HCT116 (cell line): ENCODE measurements at regions not wholly inside any gene's neighbourhood (a gene's known extent, or its start where the extent isn't known, plus 50 kb on each side); places are given as distances from the start of the nearest gene placed in this dataset.

Experiments used
- ATAC-seq: fragments of 200-7000 bp; cut with Tn5 transposase; 2 replicates; pipeline ENCODE4 v1.9.1; 2020; ENCODE audit warnings: mild to moderate bottlenecking, moderate library complexity
- BruUV-seq: library from RNA; stranded (reverse); fragments of 400-500 nt; replicated peaks from 2 replicates; lab custom pipeline; 2021; lab: Mats Ljungman, UMichigan
- CTCF ChIA-PET: fragments of 300-600 bp; sonication (Branson Sonifier 250); formaldehyde crosslinking; loops from one replicate; lab custom pipeline; 2021; ENCODE audit warnings: antibody characterized with exemption; lab: Charles Lee
- POLR2A ChIA-PET: fragments of 300-600, 350-600 bp; sonication (Branson Sonifier 250); formaldehyde crosslinking; loops from one replicate; lab custom pipeline; 2021; ENCODE audit warnings: antibody characterized with exemption; lab: Charles Lee
- RAD21 ChIA-PET, 2 experiments: fragments of 300-600 bp; sonication (Branson Sonifier 250); formaldehyde crosslinking; loops; one replicate each; lab custom pipeline; 2023; ENCODE audit warnings: low total read pairs in 2 of 2; ENCODE audit not compliant: uncharacterized antibody in 2 of 2, unreplicated experiment in 2 of 2, low non-redundant PET in 1 of 2; lab: Charles Lee
- DNase-seq: peaks from one replicate; pipeline ENCODE4 v3.0.0-alpha.2; 2010; ENCODE audit warnings: low read depth, low spot score
- H2AFZ ChIP-seq: fragments of 200-600 bp; shearing (Covaris generic), sonication (generic); 2 replicates; pipeline ENCODE4 v1.6.1; 2017; ENCODE audit warnings: low read depth, mixed run types, mixed read lengths, antibody characterized with exemption, low read length; ENCODE audit not compliant: poor library complexity, severe bottlenecking
- H3K27ac ChIP-seq: 2 replicates; pipeline ENCODE4 v1.5.1; 2012; ENCODE audit warnings: low read depth, low read length
- H3K27me3 ChIP-seq: fragments of 200-600 bp; sonication (generic); 2 replicates; pipeline ENCODE4 v1.6.1; 2016; ENCODE audit warnings: mixed run types, low read length, mixed read lengths; ENCODE audit not compliant: insufficient read depth
- H3K36me3 ChIP-seq, 2 experiments: fragments of 200-500 bp in 1 of 2; fragments of 200-600 bp in 1 of 2; sonication (Bioruptor generic) in 1 of 2; sonication (generic) in 1 of 2; 2 replicates each; pipeline versions ENCODE4 v1.5.1 to v1.6.1; 2014 to 2016; ENCODE audit warnings: low read length in 2 of 2, inconsistent platforms in 1 of 2, mixed read lengths in 1 of 2, mixed run types in 1 of 2; ENCODE audit not compliant: insufficient read depth in 2 of 2, control insufficient read depth in 1 of 2
- H3K4me1 ChIP-seq, 2 experiments: fragments of 200-600 bp in 1 of 2; sonication (generic) in 1 of 2; 2 replicates each; pipeline versions ENCODE4 v1.5.1 to v1.6.1; 2012 to 2017; ENCODE audit warnings: low read length in 2 of 2, inconsistent platforms in 1 of 2, mild to moderate bottlenecking in 1 of 2, mixed read lengths in 1 of 2, mixed run types in 1 of 2, moderate library complexity in 1 of 2; ENCODE audit not compliant: insufficient read depth in 2 of 2, control insufficient read depth in 1 of 2
- H3K4me2 ChIP-seq: fragments of 200-600 bp; sonication (generic); 2 replicates; pipeline ENCODE4 v1.6.1; 2017; ENCODE audit warnings: mixed run types, low read length, mixed read lengths
- H3K4me3 ChIP-seq, 2 experiments: fragments of 200-600 bp in 1 of 2; sonication (generic) in 1 of 2; replicated peaks in 1 of 2; 2 replicates each; pipeline ENCODE4 v1.5.1; 2011 to 2016; ENCODE audit warnings: low read length in 2 of 2, control low read depth in 1 of 2, low read depth in 1 of 2, mild to moderate bottlenecking in 1 of 2, mixed read lengths in 1 of 2, mixed run types in 1 of 2
- H3K79me2 ChIP-seq: fragments of 200-600 bp; sonication (generic); 2 replicates; pipeline ENCODE4 v1.6.1; 2017; ENCODE audit warnings: mild to moderate bottlenecking, mixed run types, low read length, moderate library complexity, mixed read lengths; ENCODE audit not compliant: insufficient read depth
- H3K9ac ChIP-seq: fragments of 200-600 bp; sonication (generic); 2 replicates; pipeline ENCODE4 v1.6.1; 2016; ENCODE audit warnings: low read length, mixed read lengths
- H3K9me2 ChIP-seq: fragments of 200-600 bp; sonication (generic), shearing (Covaris generic); 2 replicates; pipeline ENCODE4 v1.6.1; 2017; ENCODE audit warnings: mixed run types, mild to moderate bottlenecking, moderate library complexity; ENCODE audit not compliant: insufficient read depth
- H3K9me3 ChIP-seq, 2 experiments: fragments of 200-500 bp in 1 of 2; fragments of 200-600 bp in 1 of 2; sonication (Bioruptor generic) in 1 of 2; sonication (generic) in 1 of 2; 2 replicates each; pipeline ENCODE4 v1.6.1; 2014 to 2017; ENCODE audit warnings: low read length in 2 of 2, mixed read lengths in 2 of 2, inconsistent platforms in 1 of 2, low read depth in 1 of 2, mild to moderate bottlenecking in 1 of 2, mixed run types in 1 of 2, moderate library complexity in 1 of 2; ENCODE audit not compliant: control insufficient read depth in 1 of 2, insufficient read depth in 1 of 2
- H4K20me1 ChIP-seq: fragments of 200-600 bp; sonication (generic), shearing (Covaris generic); 2 replicates; pipeline ENCODE4 v1.6.1; 2017; ENCODE audit warnings: mixed run types, mild to moderate bottlenecking, moderate library complexity; ENCODE audit not compliant: insufficient read depth
- ELF1 ChIP-seq: IDR thresholded peaks from 2 replicates; pipeline ENCODE4 v1.6.1; 2012; ENCODE audit warnings: low read depth, borderline replicate concordance
- EZH2 ChIP-seq: fragments of 200-600 bp; sonication (generic); IDR thresholded peaks from 2 replicates; pipeline ENCODE4 v1.6.1; 2017; ENCODE audit warnings: antibody characterized with exemption, mixed run types
- EZH2phosphoT487 ChIP-seq: fragments of 200-600 bp; IDR thresholded peaks from 2 replicates; pipeline ENCODE4 v1.6.1; 2018; ENCODE audit warnings: antibody characterized with exemption, borderline replicate concordance
- JUND ChIP-seq: IDR thresholded peaks from 2 replicates; pipeline ENCODE4 v1.6.1; 2012
- POLR2AphosphoS5 ChIP-seq: IDR thresholded peaks from 2 replicates; pipeline ENCODE4 v1.6.1; 2011; ENCODE audit warnings: mild to moderate bottlenecking, low read depth, low read length, moderate library complexity
- RAD21 ChIP-seq: IDR thresholded peaks from 2 replicates; pipeline ENCODE4 v1.6.1; 2012; ENCODE audit warnings: low read depth, mild to moderate bottlenecking
- SP1 ChIP-seq: IDR thresholded peaks from 2 replicates; pipeline ENCODE4 v1.6.1; 2012; ENCODE audit warnings: low read depth
- SRF ChIP-seq: IDR thresholded peaks from 2 replicates; pipeline ENCODE4 v1.6.1; 2012; ENCODE audit warnings: low read depth
- TCF7L2 ChIP-seq: IDR thresholded peaks from 2 replicates; pipeline ENCODE4 v1.7.0; 2011; ENCODE audit warnings: borderline replicate concordance, inconsistent platforms; ENCODE audit not compliant: insufficient read depth, insufficient read length; ENCODE audit errors: extremely low read depth
- ZFX ChIP-seq: fragments of 450-650 bp; IDR thresholded peaks from 2 replicates; pipeline ENCODE4 v1.6.1; 2017
- ZNF274 ChIP-seq: fragments of 200-500 bp; sonication (Bioruptor generic); IDR thresholded peaks from 2 replicates; pipeline ENCODE4 v1.6.1; 2014; ENCODE audit warnings: mild to moderate bottlenecking, low read depth, low read length, inconsistent platforms
- intact Hi-C: fragments of 100-400 bp; cut with micrococcal nuclease; formaldehyde crosslinking; loops from 2 replicates; pipeline ENCODE4 v1.10.0; 2022
- TF ChIP-seq, protein P1 (sequence below): IDR thresholded peaks from 2 replicates; pipeline ENCODE4 v1.6.1; 2012
- TF ChIP-seq, protein P2 (sequence below): IDR thresholded peaks from 2 replicates; pipeline ENCODE4 v1.6.1; 2012
- TF ChIP-seq, protein P3 (sequence below): IDR thresholded peaks from 2 replicates; pipeline ENCODE4 v1.6.1; 2011; ENCODE audit warnings: mild to moderate bottlenecking, low read length, moderate library complexity; ENCODE audit not compliant: insufficient replicate concordance; ENCODE audit errors: extremely low read depth

DNA sequence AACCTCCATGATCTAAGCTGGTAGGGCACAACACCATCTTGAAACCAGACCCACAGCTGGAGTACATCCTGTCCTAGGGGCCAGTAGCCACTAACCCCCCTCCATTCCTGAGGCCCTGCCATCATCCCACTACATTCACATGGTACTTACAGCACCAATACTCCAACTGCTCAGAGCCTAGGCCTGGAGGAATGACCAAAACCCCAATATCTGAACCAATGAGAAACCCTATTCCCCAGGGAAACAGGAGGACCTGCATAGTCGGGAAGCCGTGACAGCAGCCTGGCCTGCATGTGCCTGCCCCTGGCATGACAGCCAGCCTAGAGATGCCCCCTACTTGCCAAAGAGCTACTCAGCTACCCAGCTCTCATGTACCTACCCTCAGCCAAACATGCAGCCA is 65.4 kb upstream of the DMRT1 start (continued):
- no peak for TF ChIP-seq TCF7L2
- TF ChIP-seq JUND = no peak
- TF ChIP-seq SRF = no peak
- TF ChIP-seq ZFX = no peak
- no peak for TF ChIP-seq POLR2AphosphoS5

DNA sequence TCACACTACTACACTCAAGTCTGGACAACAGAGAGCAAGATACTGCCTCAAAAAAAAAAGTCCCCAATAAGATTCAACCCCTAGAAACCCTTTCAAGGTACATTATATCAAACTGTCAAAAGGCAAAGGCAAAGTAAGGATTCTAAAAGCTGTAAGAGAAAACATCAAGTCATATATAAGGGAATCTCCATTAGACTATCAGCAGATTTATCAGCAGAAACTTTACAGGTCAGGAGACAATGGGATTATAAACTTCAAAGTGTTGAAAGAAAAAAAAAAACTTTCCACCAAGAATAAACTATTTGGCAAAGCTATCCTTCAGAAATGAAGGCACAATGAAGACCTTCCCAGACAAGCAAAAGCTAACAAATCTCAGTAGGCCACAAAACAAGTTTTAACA is 63.5 kb upstream of the DMRT1 start:
- Histone ChIP-seq H3K27me3 (no peaks in the 10 kb centered on the region), H3K79me2 (no peaks in the 10 kb centered on the region), H4K20me1 (no peaks in the 10 kb centered on the region), H2AFZ (no peak overlapping the region), H3K4me3 (no peak overlapping the region), H3K4me1 (no peaks in the 10 kb centered on the region), H3K9me3 (peaks cover 0 to 6% of the 10 kb centered on the region in 2 experiments; a peak in 2 of 4 replicates), H3K4me2 (no peak overlapping the region), H3K9ac (no peak overlapping the region), H3K9me2 (no peaks in the 10 kb centered on the region), H3K36me3 (no peaks in the 10 kb centered on the region), H3K27ac (no peak overlapping the region)
- ATAC-seq = no peak
- ChIA-PET CTCF (no interaction called here), POLR2A (no interaction called here), RAD21 (no interaction called here)
- DNase-seq = no peak
- intact Hi-C loops = no loop called here
- TF ChIP-seq, protein P1, sequence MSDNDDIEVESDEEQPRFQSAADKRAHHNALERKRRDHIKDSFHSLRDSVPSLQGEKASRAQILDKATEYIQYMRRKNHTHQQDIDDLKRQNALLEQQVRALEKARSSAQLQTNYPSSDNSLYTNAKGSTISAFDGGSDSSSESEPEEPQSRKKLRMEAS = no peak
- no peak for TF ChIP-seq SP1
- TF ChIP-seq, protein P2, sequence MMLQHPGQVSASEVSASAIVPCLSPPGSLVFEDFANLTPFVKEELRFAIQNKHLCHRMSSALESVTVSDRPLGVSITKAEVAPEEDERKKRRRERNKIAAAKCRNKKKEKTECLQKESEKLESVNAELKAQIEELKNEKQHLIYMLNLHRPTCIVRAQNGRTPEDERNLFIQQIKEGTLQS = no peak
- TF ChIP-seq RAD21 = no peak
- TF ChIP-seq, protein P3, sequence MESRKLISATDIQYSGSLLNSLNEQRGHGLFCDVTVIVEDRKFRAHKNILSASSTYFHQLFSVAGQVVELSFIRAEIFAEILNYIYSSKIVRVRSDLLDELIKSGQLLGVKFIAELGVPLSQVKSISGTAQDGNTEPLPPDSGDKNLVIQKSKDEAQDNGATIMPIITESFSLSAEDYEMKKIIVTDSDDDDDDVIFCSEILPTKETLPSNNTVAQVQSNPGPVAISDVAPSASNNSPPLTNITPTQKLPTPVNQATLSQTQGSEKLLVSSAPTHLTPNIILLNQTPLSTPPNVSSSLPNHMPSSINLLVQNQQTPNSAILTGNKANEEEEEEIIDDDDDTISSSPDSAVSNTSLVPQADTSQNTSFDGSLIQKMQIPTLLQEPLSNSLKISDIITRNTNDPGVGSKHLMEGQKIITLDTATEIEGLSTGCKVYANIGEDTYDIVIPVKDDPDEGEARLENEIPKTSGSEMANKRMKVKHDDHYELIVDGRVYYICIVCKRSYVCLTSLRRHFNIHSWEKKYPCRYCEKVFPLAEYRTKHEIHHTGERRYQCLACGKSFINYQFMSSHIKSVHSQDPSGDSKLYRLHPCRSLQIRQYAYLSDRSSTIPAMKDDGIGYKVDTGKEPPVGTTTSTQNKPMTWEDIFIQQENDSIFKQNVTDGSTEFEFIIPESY = no peak
- TF ChIP-seq EZH2phosphoT487 = no peak
- no peak for TF ChIP-seq EZH2
- no peak for TF ChIP-seq JUND
- no peak for TF ChIP-seq ELF1
- no peak for TF ChIP-seq SRF
- no peak for TF ChIP-seq ZNF274
- TF ChIP-seq ZFX = no peak
- BruUV-seq = no TSS peak
